Urinary bladder (tissue), 3 donors: ENCODE measurements at regions not wholly inside any gene's neighbourhood (a gene's known extent, or its start where the extent isn't known, plus 50 kb on each side); places are given as distances from the start of the nearest gene placed in this dataset.

ENCODE experiments used
- DNase-seq: peaks from one replicate; pipeline ENCODE4 v3.0.0-alpha.2; 2015; ENCODE audit errors: extremely low spot score
- H3K27ac ChIP-seq: one replicate; pipeline ENCODE4 v1.5.1; 2013; ENCODE audit warnings: low read depth, mild to moderate bottlenecking, moderate library complexity
- H3K36me3 ChIP-seq: one replicate; pipeline ENCODE4 v1.6.1; 2013; ENCODE audit warnings: mild to moderate bottlenecking, moderate library complexity; ENCODE audit not compliant: insufficient read depth
- H3K4me1 ChIP-seq: one replicate; pipeline ENCODE4 v1.6.1; 2013; ENCODE audit warnings: mild to moderate bottlenecking, moderate library complexity; ENCODE audit not compliant: insufficient read depth
- H3K4me3 ChIP-seq: one replicate; pipeline ENCODE4 v1.5.1; 2013; ENCODE audit warnings: low read depth, low read length
- WGBS: extraction: QIAGEN DNeasy Blood & Tissue Kit; methylation state at CpG from one replicate; pipeline ENCODE4 v1.1.7; 2013; 5-methylcytosine and 5-hydroxymethylcytosine counted together
- donor health status: healthy with polysubstance abuse.
- donor health status: healthy.

DNA sequence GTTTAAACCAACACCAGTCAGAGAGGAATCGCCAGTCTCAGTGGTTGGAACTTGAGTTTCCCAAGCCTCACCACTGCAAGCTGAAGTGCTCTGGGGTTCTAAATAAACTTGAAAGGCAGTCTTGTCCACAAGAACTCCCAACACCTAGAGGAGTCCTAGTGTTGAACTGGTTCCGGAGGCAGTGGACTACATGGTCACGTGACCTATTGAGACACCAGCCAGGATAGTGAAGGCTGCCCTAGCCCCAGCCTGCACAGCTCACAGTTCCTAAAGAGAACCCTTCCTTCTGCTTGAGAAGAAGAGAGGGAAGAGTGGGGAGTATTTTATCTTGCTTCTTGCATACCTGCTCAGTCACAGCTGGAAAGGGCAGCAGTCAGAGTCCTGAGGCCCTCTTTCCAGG is 1012.7 kb upstream of the ADGRL3 start:
- WGBS: 96% methylated on average over 3 of the region's 3 CpGs
- H3K27ac ChIP-seq: no peak overlapping the region
- H3K36me3 ChIP-seq: no peaks in the 10 kb centered on the region
- H3K4me3 ChIP-seq: no peak overlapping the region
- no peaks in the 10 kb centered on the region for H3K4me1 ChIP-seq
- no peak for DNase-seq

DNA sequence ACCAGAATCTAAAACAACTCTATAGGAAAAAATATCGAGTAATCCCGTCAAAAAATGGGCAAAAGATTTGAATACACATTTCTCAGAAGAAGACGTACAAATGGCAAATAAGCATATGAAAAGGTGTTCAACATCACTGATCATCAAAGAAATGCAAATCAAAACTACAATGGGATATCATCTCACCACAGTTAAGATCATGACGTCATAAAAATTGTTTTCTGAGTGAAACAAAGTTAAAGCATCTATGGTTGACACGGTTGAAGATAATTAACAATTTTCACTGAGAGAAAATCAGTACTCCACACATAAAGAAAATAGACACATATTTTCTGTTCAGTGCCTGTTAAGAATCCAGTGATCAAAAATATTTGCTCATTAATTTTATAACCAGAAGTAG is 1010.8 kb upstream of the ADGRL3 start:
- no peak overlapping the region for H3K27ac ChIP-seq
- no peak for DNase-seq
- H3K4me1 ChIP-seq: no peaks in the 10 kb centered on the region
- H3K4me3 ChIP-seq: no peak overlapping the region
- no peaks in the 10 kb centered on the region for H3K36me3 ChIP-seq
- WGBS: 87% methylated on average over 5 of the region's 5 CpGs

DNA sequence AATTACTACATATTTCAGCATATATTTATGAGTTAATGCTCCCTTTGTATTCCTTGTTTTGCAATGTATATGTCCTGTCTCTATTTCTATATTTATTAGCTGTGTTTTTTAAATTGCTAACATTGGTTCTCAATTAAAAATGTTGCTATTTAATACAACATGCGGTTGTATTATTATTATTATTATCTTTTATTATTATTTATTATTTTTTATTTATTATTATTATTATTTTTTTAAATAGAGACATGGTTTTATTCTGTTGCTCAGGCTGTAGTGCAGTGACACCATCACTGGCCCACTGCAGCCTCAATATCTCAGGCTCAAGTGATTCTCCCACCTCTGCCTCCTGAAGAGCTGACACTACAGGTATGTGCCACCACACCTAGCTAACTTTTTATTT is 1005.9 kb upstream of the ADGRL3 start:
- Histone ChIP-seq H3K36me3 (no peaks in the 10 kb centered on the region), H3K4me3 (no peak overlapping the region), H3K4me1 (no peaks in the 10 kb centered on the region), H3K27ac (no peak overlapping the region)
- no peak for DNase-seq
- WGBS: 92% methylated on average over 1 of the region's 1 CpG

DNA sequence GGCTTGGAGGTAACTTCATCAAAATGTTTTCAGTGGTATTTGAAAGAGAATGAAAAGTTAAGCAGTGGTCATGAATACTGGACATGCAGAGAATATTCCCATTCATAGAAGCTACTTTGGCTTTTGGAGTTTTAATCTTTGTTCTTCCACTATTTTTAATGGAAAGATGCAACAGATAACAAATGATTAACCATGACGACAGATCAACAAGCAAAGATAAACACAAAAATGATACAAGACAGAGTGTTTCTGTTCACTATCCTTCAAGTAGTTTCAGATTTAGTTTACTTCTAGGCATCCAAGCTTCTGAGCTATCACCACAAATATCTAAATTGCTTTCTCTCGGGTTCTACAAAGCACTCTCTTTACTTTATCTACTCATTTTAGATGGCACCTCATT is 1004.9 kb upstream of the ADGRL3 start:
- Histone ChIP-seq H3K36me3 (no peaks in the 10 kb centered on the region), H3K4me3 (no peak overlapping the region), H3K4me1 (no peaks in the 10 kb centered on the region), H3K27ac (no peak overlapping the region)
- 29% methylated on average over 2 of the region's 2 CpGs for WGBS
- no peak for DNase-seq

DNA sequence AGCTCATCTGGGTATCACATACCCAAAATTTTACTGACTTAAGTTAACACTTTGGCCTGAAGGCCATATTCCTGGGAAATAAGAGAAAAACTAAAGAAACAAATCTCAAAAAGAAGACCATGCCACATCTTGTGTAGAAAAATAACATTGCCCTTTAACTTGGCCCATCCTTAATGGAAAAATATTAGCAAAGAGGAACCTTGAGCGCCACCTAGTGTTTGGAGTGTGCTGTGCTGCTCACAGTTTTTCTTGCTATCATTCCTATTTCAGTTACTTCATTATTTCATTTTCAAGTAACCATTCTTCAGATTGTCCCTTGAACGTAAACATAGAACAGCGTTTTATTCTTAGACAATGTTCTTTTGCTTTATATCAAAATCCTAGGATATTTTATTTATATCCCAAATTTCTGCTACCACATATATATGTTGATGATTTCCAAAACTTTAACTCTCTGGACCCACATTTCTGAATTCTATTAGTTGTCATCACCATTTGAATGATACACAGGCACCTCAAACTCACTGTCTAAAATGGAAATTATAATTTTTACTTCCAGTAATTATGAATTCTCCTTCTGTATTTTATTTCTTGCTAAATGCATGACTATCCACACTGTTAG is 999.0 kb upstream of the ADGRL3 start:
- DNase-seq: no peak
- WGBS: 18% methylated on average over 3 of the region's 3 CpGs
- H3K4me3 ChIP-seq: no peak overlapping the region
- H3K4me1 ChIP-seq: no peaks in the 10 kb centered on the region
- H3K27ac ChIP-seq: no peak overlapping the region
- no peaks in the 10 kb centered on the region for H3K36me3 ChIP-seq

DNA sequence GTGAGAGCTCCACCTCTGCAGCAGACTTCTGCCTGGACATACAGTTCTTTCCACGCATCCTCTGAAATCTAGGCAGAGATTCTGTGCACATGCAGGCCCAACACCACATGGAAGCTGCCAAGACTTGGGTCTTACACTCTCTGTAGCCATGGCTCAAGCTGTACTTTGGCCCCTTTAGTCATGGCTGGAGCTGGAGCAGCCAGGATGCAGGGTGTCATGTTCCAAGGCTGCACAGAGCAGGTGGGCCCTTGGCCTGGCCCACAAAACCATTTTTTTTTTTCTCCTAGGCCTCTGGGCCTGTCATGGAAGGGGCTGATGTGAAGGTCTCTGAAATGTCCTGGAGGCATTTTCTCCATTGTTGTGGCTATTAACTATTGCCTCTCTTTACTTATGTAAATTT is 990.5 kb upstream of the ADGRL3 start:
- H3K27ac ChIP-seq: no peak overlapping the region
- WGBS: 98% methylated on average over 1 of the region's 1 CpG

DNA sequence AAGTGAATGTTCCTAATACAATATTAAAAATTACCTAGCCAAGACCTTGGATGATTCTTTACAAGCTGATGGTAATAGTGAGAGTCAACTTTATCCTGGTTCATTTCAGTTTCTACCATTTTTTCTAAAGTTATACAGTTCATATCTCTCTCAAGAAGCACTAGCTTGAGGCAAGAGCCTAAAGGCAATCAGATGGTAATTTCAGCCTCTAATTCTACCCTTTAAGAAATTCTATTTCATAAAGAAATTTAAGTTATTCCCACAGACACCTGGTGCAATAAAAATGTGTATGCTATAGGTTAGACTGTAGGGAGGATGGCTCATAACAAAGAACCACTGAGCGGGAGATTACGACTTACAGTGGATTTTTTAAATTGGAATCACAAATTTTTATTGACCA is 984.2 kb upstream of the ADGRL3 start:
- H3K27ac ChIP-seq: no peak overlapping the region
- no peak for DNase-seq
- H3K36me3 ChIP-seq: no peaks in the 10 kb centered on the region
- H3K4me3 ChIP-seq: no peak overlapping the region
- 100% methylated on average over 2 of the region's 2 CpGs for WGBS
- no peaks in the 10 kb centered on the region for H3K4me1 ChIP-seq

More for the DNA sequence above, 990.5 kb upstream of the ADGRL3 start:
- no peaks in the 10 kb centered on the region for H3K4me1 ChIP-seq
- no peak for DNase-seq
- H3K36me3 ChIP-seq: no peaks in the 10 kb centered on the region
- no peak overlapping the region for H3K4me3 ChIP-seq

DNA sequence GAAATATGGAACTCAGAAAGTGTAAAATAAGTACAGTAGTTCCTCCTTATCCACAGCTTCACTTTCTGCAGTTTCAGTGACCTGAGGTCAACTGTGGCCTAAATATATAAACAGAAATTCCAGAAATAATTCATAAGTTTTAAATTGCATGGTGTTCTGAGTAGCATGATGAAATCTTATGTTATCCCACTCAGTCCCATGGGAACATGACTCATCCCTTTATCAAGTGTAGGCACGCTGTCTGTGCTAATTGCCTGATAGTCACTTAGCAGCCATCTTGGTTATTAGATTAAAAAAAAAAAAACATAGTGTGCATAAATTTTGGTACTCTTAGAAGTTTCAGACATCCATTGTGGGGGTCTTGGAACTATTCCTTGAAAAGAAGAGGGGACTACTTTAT is 983.4 kb upstream of the ADGRL3 start:
- WGBS: 55% methylated on average over 1 of the region's 1 CpG
- Histone ChIP-seq H3K27ac (no peak overlapping the region), H3K4me3 (no peak overlapping the region), H3K36me3 (no peaks in the 10 kb centered on the region), H3K4me1 (no peaks in the 10 kb centered on the region)
- DNase-seq: no peak

DNA sequence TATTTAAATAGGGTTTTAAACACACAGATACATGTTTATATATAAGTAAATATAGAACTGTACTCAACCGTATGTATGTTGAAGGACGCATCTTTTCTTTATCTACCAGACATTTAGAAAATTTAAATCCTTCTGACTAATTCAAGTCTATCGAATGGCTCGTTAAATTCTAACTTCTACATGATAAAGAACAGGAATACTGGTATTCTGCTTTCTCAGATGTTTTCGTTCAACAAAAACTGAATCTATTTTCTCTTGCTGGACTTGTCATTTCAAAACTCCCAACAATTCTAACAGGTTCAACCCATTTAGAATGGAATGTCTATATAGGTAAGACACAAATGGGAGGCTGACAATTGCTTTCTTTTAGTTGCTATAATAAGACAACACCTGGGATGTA is 978.3 kb upstream of the ADGRL3 start:
- Histone ChIP-seq H3K4me3 (no peak overlapping the region), H3K4me1 (no peaks in the 10 kb centered on the region), H3K27ac (no peak overlapping the region), H3K36me3 (no peaks in the 10 kb centered on the region)
- 54% methylated on average over 5 of the region's 5 CpGs for WGBS
- no peak for DNase-seq

DNA sequence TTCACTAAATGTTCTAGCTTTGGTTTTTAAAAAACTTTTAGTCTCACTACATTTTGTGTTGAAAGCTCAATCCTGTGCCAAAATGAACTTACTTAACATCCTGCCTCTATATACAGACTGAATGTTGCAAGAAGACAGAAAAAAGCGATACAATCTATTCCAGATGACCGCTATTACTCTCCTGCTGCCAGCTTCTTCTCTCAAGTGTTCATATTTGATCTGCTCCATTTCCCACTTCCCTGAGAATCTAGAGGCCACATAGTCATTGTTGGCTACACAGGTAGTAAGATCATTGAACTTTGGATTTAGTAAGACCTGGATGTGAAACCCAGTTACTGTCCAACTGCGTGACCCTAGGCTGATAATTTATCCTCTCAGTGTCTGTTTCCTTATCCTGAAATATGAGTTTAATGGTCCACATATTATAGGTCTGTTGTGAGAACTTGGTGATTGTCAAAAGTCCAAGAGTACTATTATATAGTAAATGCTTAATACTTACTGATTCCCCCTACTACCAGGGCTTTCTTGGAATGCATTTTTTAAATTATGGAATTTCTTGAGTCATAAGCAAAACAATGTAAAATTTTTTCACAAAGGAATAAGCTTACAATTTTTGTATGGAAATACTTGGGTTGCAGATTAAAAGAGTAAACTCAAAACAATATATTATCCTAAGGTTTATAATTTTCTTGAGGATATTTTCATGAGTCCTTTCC is 976.8 kb upstream of the ADGRL3 start:
- DNase-seq: no peak
- Histone ChIP-seq H3K36me3 (no peaks in the 10 kb centered on the region), H3K27ac (no peak overlapping the region)

DNA sequence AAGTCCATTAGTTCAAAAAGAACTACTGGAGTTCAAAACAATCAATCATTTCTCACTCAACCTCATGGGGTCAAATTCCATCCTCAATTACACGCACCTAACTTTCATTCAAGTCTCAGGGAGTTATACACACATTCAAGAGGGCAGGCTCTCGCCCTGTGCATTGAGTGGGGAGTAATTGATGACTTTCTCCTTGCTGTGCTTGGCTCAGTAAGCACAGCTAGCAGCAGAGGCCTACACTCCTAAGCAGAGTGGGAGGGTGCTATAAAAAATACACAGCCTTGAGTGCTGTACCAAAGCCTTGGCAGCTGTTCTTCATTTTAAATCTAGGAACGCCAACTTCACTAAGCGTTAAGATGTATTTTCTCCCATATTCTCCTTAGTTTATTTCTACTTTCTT is 958.3 kb upstream of the ADGRL3 start:
- Histone ChIP-seq H3K27ac (no peak overlapping the region), H3K4me1 (no peaks in the 10 kb centered on the region), H3K36me3 (no peaks in the 10 kb centered on the region), H3K4me3 (no peak overlapping the region)
- DNase-seq: no peak
- 55% methylated on average over 4 of the region's 4 CpGs for WGBS

More for the DNA sequence above, 976.8 kb upstream of the ADGRL3 start:
- 69% methylated on average over 3 of the region's 3 CpGs for WGBS
- Histone ChIP-seq H3K4me3 (no peak overlapping the region), H3K4me1 (no peaks in the 10 kb centered on the region)

DNA sequence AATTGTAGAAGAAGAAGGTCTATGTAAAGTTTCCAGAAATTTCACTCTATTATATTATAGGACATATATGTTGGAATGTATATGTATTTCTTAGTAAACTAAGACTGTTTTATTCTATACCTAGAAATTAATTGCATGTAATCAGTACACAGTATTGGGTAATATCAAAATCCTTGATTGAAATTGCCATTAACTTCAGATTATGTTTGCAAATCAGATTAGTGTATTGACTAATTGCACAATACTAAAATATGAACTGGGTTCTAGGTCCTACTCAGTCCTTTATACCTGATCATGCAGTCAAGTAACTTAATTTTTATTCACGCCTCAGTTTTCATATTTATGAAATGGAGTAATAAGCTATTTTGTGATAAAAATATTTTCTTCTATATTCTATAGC is 950.3 kb upstream of the ADGRL3 start:
- over 99% methylated on average over 1 of the region's 1 CpG for WGBS
- no peaks in the 10 kb centered on the region for H3K36me3 ChIP-seq
- no peak overlapping the region for H3K4me3 ChIP-seq
- DNase-seq: no peak
- H3K27ac ChIP-seq: no peak overlapping the region
- H3K4me1 ChIP-seq: no peaks in the 10 kb centered on the region

DNA sequence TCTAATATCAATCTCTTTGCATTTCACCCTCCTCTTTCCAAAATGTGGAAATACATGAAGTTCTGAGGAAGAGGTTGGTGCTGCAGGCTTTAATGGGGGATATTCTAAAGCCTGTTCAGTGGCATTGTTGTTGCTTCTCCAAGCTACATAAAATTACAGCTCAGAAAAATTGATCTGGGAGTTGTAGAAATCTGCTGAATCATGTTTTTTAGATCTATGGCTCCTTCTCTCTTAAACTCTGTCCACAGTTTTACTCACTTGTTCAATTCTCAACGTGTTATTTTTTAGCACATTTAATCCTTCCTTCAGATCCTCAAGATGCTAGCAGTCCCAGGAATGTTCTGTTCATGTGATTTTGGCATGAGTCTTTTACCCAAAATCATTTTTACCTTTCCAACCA is 949.5 kb upstream of the ADGRL3 start:
- WGBS: 67% methylated on average over 1 of the region's 1 CpG
- Histone ChIP-seq H3K36me3 (no peaks in the 10 kb centered on the region), H3K4me3 (no peak overlapping the region), H3K4me1 (no peaks in the 10 kb centered on the region), H3K27ac (no peak overlapping the region)
- no peak for DNase-seq

DNA sequence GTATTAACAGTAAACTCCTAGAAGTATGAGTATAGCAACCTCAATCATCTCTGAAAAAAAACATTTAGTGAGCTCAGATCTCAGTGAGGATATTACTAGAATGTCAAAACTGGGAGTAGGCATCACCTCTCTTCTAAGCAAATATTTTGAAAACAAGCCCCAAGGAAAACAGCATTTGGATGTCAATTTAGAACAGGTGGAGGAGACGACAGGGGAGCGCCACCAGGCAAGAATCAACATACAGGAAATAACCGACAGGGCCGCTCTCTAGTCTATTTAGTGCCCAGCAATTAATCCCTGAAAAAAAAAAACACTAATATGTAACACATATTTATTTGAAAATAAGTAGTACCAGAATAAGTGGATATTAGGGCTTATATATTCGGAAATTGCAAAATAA is 940.3 kb upstream of the ADGRL3 start:
- DNase-seq: no peak
- Histone ChIP-seq H3K36me3 (no peaks in the 10 kb centered on the region), H3K4me3 (no peak overlapping the region), H3K27ac (no peak overlapping the region), H3K4me1 (no peaks in the 10 kb centered on the region)
- 76% methylated on average over 5 of the region's 5 CpGs for WGBS
